Thyroid gland (tissue), 4 donors: ENCODE measurements at regions not wholly inside any gene's neighbourhood (a gene's known extent, or its start where the extent isn't known, plus 50 kb on each side); places are given as distances from the start of the nearest gene placed in this dataset.
"Not testable (repeated sequence)": the region's sequence is repeated elsewhere in the genome, so short reads cannot be mapped to it uniquely, and the experiment has no call there.

ENCODE experiments used
- DNase-seq, 2 donors: peaks; one replicate each; pipeline ENCODE4 v3.0.0-alpha.2; 2019
- H3K27ac ChIP-seq, 3 donors: fragments of 200-600 bp; sonication (generic); 1 replicate in 2 of 3; 2 replicates in 1 of 3; pipeline ENCODE4 v1.5.1; 2016 to 2019; ENCODE audit warnings: mild to moderate bottlenecking in 1 of 3, moderate library complexity in 1 of 3
- H3K27me3 ChIP-seq: fragments of 200-600 bp; sonication (generic); one replicate; pipeline ENCODE4 v1.5.1; 2019
- H3K36me3 ChIP-seq, 2 donors: fragments of 200-600 bp; sonication (generic); one replicate each; pipeline ENCODE4 v1.5.1; 2016 to 2019
- H3K4me1 ChIP-seq, 2 donors: fragments of 200-600 bp; sonication (generic); one replicate each; pipeline ENCODE4 v1.5.1; 2017 to 2019
- H3K4me3 ChIP-seq, 3 donors: fragments of 200-600 bp; sonication (generic); replicated peaks in 1 of 3; 1 replicate in 2 of 3; 2 replicates in 1 of 3; pipeline ENCODE4 v1.5.1; 2016; ENCODE audit warnings: mild to moderate bottlenecking in 1 of 3
- H3K9me3 ChIP-seq: fragments of 200-600 bp; sonication (generic); one replicate; pipeline ENCODE4 v1.5.1; 2017
- POLR2A ChIP-seq, 2 donors: fragments of 450-650 bp; IDR thresholded peaks; one replicate each; pipeline ENCODE4 v1.6.1; 2017; ENCODE audit warnings: antibody characterized with exemption in 2 of 2, mild to moderate bottlenecking in 2 of 2, moderate library complexity in 1 of 2
- WGBS, 2 donors: methylation state at CpG; one replicate each; pipeline ENCODE4 v1.1.5; 2017; 5-methylcytosine and 5-hydroxymethylcytosine counted together
- intact Hi-C: fragments of 100-400 bp; cut with DNase I; formaldehyde crosslinking; loops from one replicate; pipeline ENCODE4 v1.15.1; 2023
- TF ChIP-seq, protein P1 (sequence below), 6 experiments: fragments of 200-600 bp in 3 of 6; fragments of 450-650 bp in 3 of 6; sonication (generic) in 3 of 6; IDR thresholded peaks; one replicate each; pipeline ENCODE4 v1.5.1; 2016 to 2019; ENCODE audit warnings: antibody characterized with exemption in 6 of 6, mild to moderate bottlenecking in 2 of 6, inconsistent platforms in 1 of 6, moderate library complexity in 1 of 6

GRCh38 chr4:33825685-33826084 lies 2418.6 kb downstream of the ARAP2 start:
- Histone ChIP-seq H3K27me3 (no peaks in the 10 kb centered on the region), H3K4me1 (no peaks in the 10 kb centered on the region), H3K9me3 (no peaks in the 10 kb centered on the region), H3K36me3 (no peaks in the 10 kb centered on the region), H3K27ac (no peak overlapping the region), H3K4me3 (no peak overlapping the region)
- TF ChIP-seq, protein P1, sequence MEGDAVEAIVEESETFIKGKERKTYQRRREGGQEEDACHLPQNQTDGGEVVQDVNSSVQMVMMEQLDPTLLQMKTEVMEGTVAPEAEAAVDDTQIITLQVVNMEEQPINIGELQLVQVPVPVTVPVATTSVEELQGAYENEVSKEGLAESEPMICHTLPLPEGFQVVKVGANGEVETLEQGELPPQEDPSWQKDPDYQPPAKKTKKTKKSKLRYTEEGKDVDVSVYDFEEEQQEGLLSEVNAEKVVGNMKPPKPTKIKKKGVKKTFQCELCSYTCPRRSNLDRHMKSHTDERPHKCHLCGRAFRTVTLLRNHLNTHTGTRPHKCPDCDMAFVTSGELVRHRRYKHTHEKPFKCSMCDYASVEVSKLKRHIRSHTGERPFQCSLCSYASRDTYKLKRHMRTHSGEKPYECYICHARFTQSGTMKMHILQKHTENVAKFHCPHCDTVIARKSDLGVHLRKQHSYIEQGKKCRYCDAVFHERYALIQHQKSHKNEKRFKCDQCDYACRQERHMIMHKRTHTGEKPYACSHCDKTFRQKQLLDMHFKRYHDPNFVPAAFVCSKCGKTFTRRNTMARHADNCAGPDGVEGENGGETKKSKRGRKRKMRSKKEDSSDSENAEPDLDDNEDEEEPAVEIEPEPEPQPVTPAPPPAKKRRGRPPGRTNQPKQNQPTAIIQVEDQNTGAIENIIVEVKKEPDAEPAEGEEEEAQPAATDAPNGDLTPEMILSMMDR (IDR thresholded peaks at IDR 0.05), result no peak
- no peak for TF ChIP-seq POLR2A (IDR thresholded peaks at IDR 0.05)
- intact Hi-C loops, result no loop called here
- DNase-seq, result no peak

DNA sequence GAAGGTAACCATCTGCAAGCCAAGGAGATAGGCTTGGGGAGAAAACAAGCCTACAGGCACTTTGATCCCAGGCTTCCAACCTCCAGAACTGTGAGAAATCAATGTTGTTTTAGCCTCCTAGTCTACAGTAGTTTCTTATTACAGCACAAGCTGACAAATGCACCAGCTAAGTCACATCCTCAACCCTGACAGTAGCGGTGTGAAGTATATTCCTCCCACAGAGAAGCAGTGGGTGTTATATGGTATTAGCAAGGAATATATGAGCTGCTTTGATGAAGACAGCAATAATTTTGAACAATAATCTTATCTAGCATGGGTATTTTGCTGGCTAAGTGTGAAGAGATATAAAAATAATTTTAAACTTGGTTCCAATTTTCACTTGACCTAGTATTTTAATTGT lies 2415.0 kb downstream of the ARAP2 start:
- WGBS, 2 donors, result 93 to 96% methylated on average over 1 of the region's 1 CpG

DNA sequence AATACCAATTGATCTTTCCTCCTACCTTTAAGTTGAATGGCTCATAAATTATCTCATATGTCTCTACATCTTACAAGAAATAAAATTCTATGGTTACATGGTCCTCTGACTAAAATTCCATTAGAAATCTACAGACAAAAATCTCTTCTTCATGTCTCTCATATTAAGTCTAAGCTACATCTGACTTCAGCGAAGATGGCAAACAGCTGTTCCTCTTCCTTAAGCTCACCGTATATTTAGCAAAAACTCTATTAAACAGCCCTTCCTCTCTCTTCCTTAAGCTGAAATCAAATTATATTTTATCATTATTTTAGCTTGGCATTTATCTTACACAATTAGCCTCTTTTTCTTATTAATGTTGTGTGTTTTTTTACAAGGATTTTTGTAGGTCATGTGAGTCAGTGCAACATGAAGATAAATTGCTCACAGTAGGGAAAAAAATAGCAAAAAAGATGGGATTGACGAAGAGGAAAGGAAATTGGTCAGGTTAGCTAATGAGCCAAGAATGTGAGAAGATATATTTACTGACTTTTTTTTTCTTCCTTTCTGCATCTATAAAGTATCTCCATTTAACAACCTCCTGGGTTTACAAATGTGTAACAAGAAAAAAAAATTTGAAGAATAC lies 2412.8 kb downstream of the ARAP2 start:
- H3K9me3 ChIP-seq, result no peaks in the 10 kb centered on the region
- no peaks in the 10 kb centered on the region for H3K4me1 ChIP-seq
- no peak for TF ChIP-seq POLR2A (IDR thresholded peaks at IDR 0.05)
- TF ChIP-seq, protein P1 (IDR thresholded peaks at IDR 0.05), result no peak
- no peak overlapping the region for H3K4me3 ChIP-seq
- intact Hi-C loops, result no loop called here
- H3K36me3 ChIP-seq, result no peaks in the 10 kb centered on the region
- 83% methylated on average over 3 of the region's 3 CpGs for WGBS, 2 donors
- no peak overlapping the region for H3K27ac ChIP-seq
- no peak for DNase-seq
- no peaks in the 10 kb centered on the region for H3K27me3 ChIP-seq

More for the DNA sequence above, 2415.0 kb downstream of the ARAP2 start:
- H3K27me3 ChIP-seq, DNase-seq, H3K27ac ChIP-seq, H3K4me3 ChIP-seq, H3K36me3 ChIP-seq, H3K4me1 ChIP-seq, H3K9me3 ChIP-seq, intact Hi-C loops: not testable (repeated sequence)

- intact Hi-C loops, result not testable (repeated sequence)
- WGBS, 2 donors, result 96 to 98% methylated on average over 3 of the region's 3 CpGs
Observed at GRCh38 chr4:33835764-33836163, 2408.6 kb downstream of the ARAP2 start.

DNA sequence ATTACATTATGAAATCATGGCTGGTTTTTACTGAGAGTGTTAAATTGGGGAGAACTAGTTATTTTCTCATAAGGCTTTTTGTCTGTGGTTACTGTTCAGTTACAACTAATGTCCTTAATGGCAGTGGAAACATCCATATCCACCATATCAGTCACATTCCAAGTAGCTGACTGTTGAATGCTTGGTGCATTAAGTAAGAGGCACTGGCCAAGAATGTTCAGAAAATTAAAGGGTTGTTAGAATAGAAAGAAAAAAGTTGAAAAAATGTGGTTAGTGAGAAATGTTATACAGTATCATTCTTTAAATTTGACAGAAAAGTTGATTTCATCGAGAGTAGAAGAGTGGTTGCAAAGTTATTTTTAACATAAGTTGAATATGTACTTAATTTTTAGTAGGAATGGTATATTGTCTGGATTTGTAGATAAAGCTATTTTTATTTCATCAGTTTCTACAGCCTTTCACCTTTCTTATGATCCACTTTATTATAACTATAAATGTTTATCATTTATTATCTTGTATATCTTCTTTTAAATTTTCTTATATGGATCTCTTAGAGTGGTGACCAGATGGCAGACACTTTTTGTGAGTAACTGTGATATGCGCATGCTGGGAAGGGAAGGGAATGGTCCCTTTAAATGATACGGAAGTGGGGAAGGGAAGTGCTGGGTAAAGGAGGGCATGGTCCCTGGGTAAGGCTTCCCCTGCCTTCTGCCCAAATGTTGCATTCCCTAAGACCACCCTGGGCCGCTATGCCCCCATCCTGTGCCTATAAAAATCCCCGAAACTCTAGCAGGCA lies 2407.1 kb downstream of the ARAP2 start:
- no peaks in the 10 kb centered on the region for H3K36me3 ChIP-seq
- H3K4me1 ChIP-seq, result no peaks in the 10 kb centered on the region
- no peak for DNase-seq
- TF ChIP-seq POLR2A (IDR thresholded peaks at IDR 0.05), result no peak
- TF ChIP-seq, protein P1 (IDR thresholded peaks at IDR 0.05), result no peak
- no peaks in the 10 kb centered on the region for H3K9me3 ChIP-seq
- no peak overlapping the region for H3K27ac ChIP-seq
- H3K4me3 ChIP-seq, result no peak overlapping the region
- intact Hi-C loops, result no loop called here
- H3K27me3 ChIP-seq, result no peaks in the 10 kb centered on the region
- WGBS, 2 donors, result 75 to 85% methylated on average over 5 of the region's 5 CpGs

More at GRCh38 chr4:33835764-33836163, 2408.6 kb downstream of the ARAP2 start:
- H3K4me1 ChIP-seq, H3K4me3 ChIP-seq, H3K27me3 ChIP-seq, H3K36me3 ChIP-seq, H3K9me3 ChIP-seq, DNase-seq, H3K27ac ChIP-seq: not testable (repeated sequence)

- Histone ChIP-seq H3K27me3 (no peaks in the 10 kb centered on the region), H3K27ac (no peak overlapping the region), H3K4me3 (no peak overlapping the region), H3K4me1 (no peaks in the 10 kb centered on the region), H3K9me3 (no peaks in the 10 kb centered on the region), H3K36me3 (no peaks in the 10 kb centered on the region)
- WGBS, 2 donors, result 50 to 55% methylated on average over 1 of the region's 1 CpG
- DNase-seq, result no peak
- intact Hi-C loops, result no loop called here
- TF ChIP-seq POLR2A (IDR thresholded peaks at IDR 0.05), result no peak
- TF ChIP-seq, protein P1 (IDR thresholded peaks at IDR 0.05), result no peak
Observed at GRCh38 chr4:33841120-33841519, 2403.2 kb downstream of the ARAP2 start.
